Hypothalamus (tissue), 51 donors: ENCODE measurements at regions not wholly inside any gene's neighbourhood (a gene's known extent, or its start where the extent isn't known, plus 50 kb on each side); places are given as distances from the start of the nearest gene placed in this dataset.

ENCODE experiments used
- DNase-seq, 51 donors: peaks; one replicate each; lab custom pipeline; 2025; lab: John Stamatoyannopoulos, UW

GRCh38 chr11:32161293-32161692 is 70.4 kb downstream of the RCN1 start:
- DNase-seq, result no peak

- no peak for DNase-seq
Measured at GRCh38 chr11:32162351-32162750, 71.5 kb downstream of the RCN1 start.

GRCh38 chr11:32162906-32163305 is 72.0 kb downstream of the RCN1 start:
- no peak for DNase-seq

GRCh38 chr11:32163557-32163956 is 72.7 kb downstream of the RCN1 start:
- no peak for DNase-seq

- no peak for DNase-seq
Measured at GRCh38 chr11:32164836-32165235, 74.0 kb downstream of the RCN1 start.

GRCh38 chr11:32168924-32169323 is 78.0 kb downstream of the RCN1 start:
- no peak for DNase-seq

GRCh38 chr11:32171445-32171844 is 80.6 kb downstream of the RCN1 start:
- DNase-seq, result no peak

GRCh38 chr11:32172041-32172847 is 81.4 kb downstream of the RCN1 start:
- peak in 3 of 51 donors; percentile 1 to 4 (median 2) for DNase-seq

- DNase-seq, result peak in 44 of 51 donors; percentile 3 to 65 (median 34)
Measured at GRCh38 chr11:32172848-32173834, 82.3 kb downstream of the RCN1 start.

GRCh38 chr11:32173977-32174376 is 83.1 kb downstream of the RCN1 start:
- DNase-seq, result no peak

- peak in 49 of 51 donors; percentile 12 to 92 (median 54) for DNase-seq
Measured at GRCh38 chr11:32176223-32176934, 85.5 kb downstream of the RCN1 start.

- DNase-seq, result no peak
Measured at GRCh38 chr11:32178692-32179091, 87.8 kb downstream of the RCN1 start.

- DNase-seq, result no peak
Measured at GRCh38 chr11:32183512-32183911, 92.6 kb downstream of the RCN1 start.

GRCh38 chr11:32184041-32184722 is 93.3 kb downstream of the RCN1 start:
- DNase-seq, result no peak

- DNase-seq, result no peak
Measured at GRCh38 chr11:32184723-32185376, 94.0 kb downstream of the RCN1 start.

GRCh38 chr11:32186118-32186517 is 95.2 kb downstream of the RCN1 start:
- DNase-seq, result no peak

- no peak for DNase-seq
Measured at GRCh38 chr11:32187111-32187510, 96.2 kb downstream of the RCN1 start.

GRCh38 chr11:32188785-32189184 is 97.9 kb downstream of the RCN1 start:
- DNase-seq, result no peak

GRCh38 chr11:32196137-32196536 is 105.3 kb downstream of the RCN1 start:
- DNase-seq, result no peak

- no peak for DNase-seq
Measured at GRCh38 chr11:32198053-32198452, 107.2 kb downstream of the RCN1 start.
